RWPE2 (cell line): ENCODE measurements at regions not wholly inside any gene's neighbourhood (a gene's known extent, or its start where the extent isn't known, plus 50 kb on each side); places are given as distances from the start of the nearest gene placed in this dataset.
A peak's percentile ranks its signal among the peaks of the same experiment; 100 is the strongest.
"Not testable (repeated sequence)": the region's sequence is repeated elsewhere in the genome, so short reads cannot be mapped to it uniquely, and the experiment has no call there.

Source experiments
- ATAC-seq: fragments of 200-7000 bp; cut with Tn5 transposase; 3 replicates; pipeline ENCODE4 v1.9.1; 2021; ENCODE audit warnings: low read depth
- DNase-seq: peaks from one replicate; pipeline ENCODE4 v3.0.0-alpha.2; 2020; ENCODE audit warnings: low spot score
- H3K27ac ChIP-seq: fragments of 450-650 bp; 2 replicates; pipeline ENCODE4 v1.5.1; 2017; ENCODE audit warnings: mild to moderate bottlenecking; ENCODE audit not compliant: poor library complexity, severe bottlenecking
- H3K27me3 ChIP-seq: fragments of 250-450 bp; sonication (Bioruptor Pico); 2 replicates; pipeline ENCODE4 v1.5.1; 2021; ENCODE audit warnings: mild to moderate bottlenecking, moderate library complexity; ENCODE audit not compliant: insufficient read depth, poor library complexity, severe bottlenecking
- H3K36me3 ChIP-seq: fragments of 250-450 bp; sonication (Bioruptor Pico); 2 replicates; pipeline ENCODE4 v1.5.1; 2020; ENCODE audit warnings: low read depth, mild to moderate bottlenecking, moderate library complexity
- H3K4me1 ChIP-seq: fragments of 250-450 bp; sonication (Bioruptor Pico); 2 replicates; pipeline ENCODE4 v1.5.1; 2021; ENCODE audit warnings: mild to moderate bottlenecking, moderate library complexity; ENCODE audit not compliant: insufficient read depth, poor library complexity, severe bottlenecking
- H3K4me3 ChIP-seq: fragments of 250-450 bp; sonication (Bioruptor Pico); 2 replicates; pipeline ENCODE4 v1.5.1; 2021; ENCODE audit warnings: mild to moderate bottlenecking, moderate library complexity; ENCODE audit not compliant: severe bottlenecking
- H3K9me3 ChIP-seq: fragments of 250-450 bp; sonication (Bioruptor Pico); 2 replicates; pipeline ENCODE4 v1.5.1; 2021; ENCODE audit warnings: mild to moderate bottlenecking, moderate library complexity; ENCODE audit not compliant: severe bottlenecking
- CTCF ChIP-seq: fragments of 450-650 bp; IDR thresholded peaks from one replicate; pipeline ENCODE4 v1.5.1; 2017; ENCODE audit warnings: mild to moderate bottlenecking, moderate library complexity; ENCODE audit not compliant: poor library complexity, severe bottlenecking

- H3K9me3 ChIP-seq: no peaks in the 10 kb centered on the region
- DNase-seq (no peak), ATAC-seq (no peak)
- no peaks in the 10 kb centered on the region for H3K27me3 ChIP-seq
- no peak overlapping the region for H3K4me3 ChIP-seq
- TF ChIP-seq CTCF: no peak
- H3K27ac ChIP-seq: no peak overlapping the region
- H3K4me1 ChIP-seq: no peaks in the 10 kb centered on the region
- H3K36me3 ChIP-seq: no peaks in the 10 kb centered on the region
These were observed 646.3 kb upstream of the SPANXN1 start for GRCh38 chrX:144601010-144601409.

DNA sequence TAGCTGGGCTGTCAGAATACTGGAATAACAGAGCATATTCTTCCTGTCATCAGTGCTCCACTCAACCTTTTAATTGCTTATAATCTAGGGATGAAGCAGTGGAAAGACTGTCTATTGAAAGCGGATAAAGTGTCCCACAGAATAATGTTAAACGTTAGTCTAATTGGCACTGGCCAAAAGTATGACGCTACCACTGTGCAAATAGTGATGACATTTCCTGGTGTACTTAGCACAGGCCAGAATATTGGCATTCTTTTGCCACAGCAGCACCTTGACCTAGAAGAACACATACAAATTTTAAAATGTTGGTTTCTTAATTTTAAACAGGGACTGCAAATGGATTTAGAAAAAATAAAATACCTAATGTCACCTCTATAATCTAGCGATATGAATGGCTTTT is 635.2 kb upstream of the SPANXN1 start:
- no peak for TF ChIP-seq CTCF
- Histone ChIP-seq H3K4me3 (no peak overlapping the region), H3K27ac (no peak overlapping the region), H3K27me3 (no peaks in the 10 kb centered on the region), H3K36me3 (no peaks in the 10 kb centered on the region), H3K9me3 (no peaks in the 10 kb centered on the region), H3K4me1 (peaks cover 6% of the 10 kb centered on the region)
- no peak for DNase-seq
- no peak for ATAC-seq

DNA sequence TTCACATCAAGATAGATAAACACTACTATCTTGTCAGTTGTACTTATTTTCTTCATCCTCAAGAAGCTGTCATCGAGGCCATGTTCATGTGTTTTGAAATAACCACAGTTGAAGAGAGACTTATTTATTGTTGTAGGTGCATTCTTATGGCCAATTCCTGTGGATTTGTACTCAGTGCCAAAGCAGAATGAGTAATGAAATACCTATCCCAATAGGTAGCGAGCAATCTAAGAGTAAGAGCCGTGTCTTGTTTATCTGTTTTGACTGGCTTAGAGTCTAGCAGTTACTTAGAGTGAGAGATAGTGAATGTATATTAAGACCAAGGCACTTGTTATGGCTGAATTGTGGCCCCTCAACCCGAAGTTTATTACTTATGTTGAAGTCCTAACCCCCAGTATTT is 631.0 kb upstream of the SPANXN1 start:
- DNase-seq (no peak), ATAC-seq (peak; percentile 98)
- Histone ChIP-seq H3K27ac (no peak overlapping the region), H3K9me3 (no peaks in the 10 kb centered on the region), H3K27me3 (no peaks in the 10 kb centered on the region), H3K4me3 (no peak overlapping the region), H3K4me1 (peaks cover 6% of the 10 kb centered on the region), H3K36me3 (no peaks in the 10 kb centered on the region)
- TF ChIP-seq CTCF: no peak

DNA sequence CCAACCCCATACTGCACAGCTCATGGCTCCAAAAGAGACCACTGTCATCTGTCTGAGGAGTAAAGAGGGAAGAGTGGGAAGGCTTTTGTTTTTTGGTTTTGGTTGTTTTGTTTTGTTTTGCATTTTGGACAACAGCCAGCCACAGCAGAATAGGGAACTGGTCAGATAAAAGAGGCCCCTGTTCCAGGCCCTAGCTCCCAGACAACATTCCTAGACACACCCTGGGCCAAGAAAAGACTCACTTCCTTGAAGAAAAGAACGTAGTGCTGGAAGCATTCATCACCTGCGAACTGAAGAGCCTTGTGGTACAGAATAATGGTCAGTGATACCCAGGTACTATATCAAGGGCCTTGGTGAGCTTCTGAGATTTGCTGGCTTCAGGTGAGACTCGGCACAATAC is 619.4 kb upstream of the SPANXN1 start:
- TF ChIP-seq CTCF: no peak
- DNase-seq: no peak
- no peaks in the 10 kb centered on the region for H3K36me3 ChIP-seq
- H3K4me3 ChIP-seq: no peak overlapping the region
- no peaks in the 10 kb centered on the region for H3K9me3 ChIP-seq
- peak; percentile 61 for ATAC-seq
- H3K27me3 ChIP-seq: no peaks in the 10 kb centered on the region
- H3K27ac ChIP-seq: peak overlapping the region; percentile 15
- H3K4me1 ChIP-seq: no peaks in the 10 kb centered on the region

- not testable (repeated sequence) for ATAC-seq, DNase-seq, H3K4me3 ChIP-seq, H3K4me1 ChIP-seq, H3K27me3 ChIP-seq, H3K27ac ChIP-seq, H3K36me3 ChIP-seq, H3K9me3 ChIP-seq
These were observed 612.9 kb upstream of the SPANXN1 start for GRCh38 chrX:144634451-144634850.
